GM18498 (cell line): ENCODE measurements at regions not wholly inside any gene's neighbourhood (a gene's known extent, or its start where the extent isn't known, plus 50 kb on each side); places are given as distances from the start of the nearest gene placed in this dataset.

Source experiments
- ATAC-seq: cut with Tn5 transposase; IDR thresholded peaks from one replicate; pipeline ENCODE4 v1.9.1; 2021; ENCODE audit warnings: mild to moderate bottlenecking, moderate library complexity; ENCODE audit not compliant: unreplicated experiment

GRCh38 chr21:16011719-16012118, 281.9 kb downstream of the USP25 start:
- no peak for ATAC-seq

GRCh38 chr21:16013570-16013969, 283.8 kb downstream of the USP25 start:
- no peak for ATAC-seq

GRCh38 chr21:16020878-16021277, 291.1 kb downstream of the USP25 start:
- ATAC-seq, result no peak

- ATAC-seq, result no peak
Observed at GRCh38 chr21:16022116-16022515, 292.3 kb downstream of the USP25 start.

GRCh38 chr21:16022921-16023320, 293.1 kb downstream of the USP25 start:
- no peak for ATAC-seq

GRCh38 chr21:16028142-16028541, 298.4 kb downstream of the USP25 start:
- ATAC-seq, result no peak

GRCh38 chr21:16028941-16029464, 299.2 kb downstream of the USP25 start:
- ATAC-seq, result no peak

- no peak for ATAC-seq
Observed at GRCh38 chr21:16033193-16033592, 303.4 kb downstream of the USP25 start.

- ATAC-seq, result no peak
Observed at GRCh38 chr21:16034446-16035190, 304.8 kb downstream of the USP25 start.

- no peak for ATAC-seq
Observed at GRCh38 chr21:16037421-16037955, 307.7 kb downstream of the USP25 start.

- no peak for ATAC-seq
Observed at GRCh38 chr21:16040601-16041000, 310.8 kb downstream of the USP25 start.

GRCh38 chr21:16044676-16045075, 314.9 kb downstream of the USP25 start:
- ATAC-seq, result no peak

GRCh38 chr21:16046656-16047330, 317.0 kb downstream of the USP25 start:
- ATAC-seq, result no peak

- no peak for ATAC-seq
Observed at GRCh38 chr21:16047904-16048303, 318.1 kb downstream of the USP25 start.

- ATAC-seq, result no peak
Observed at GRCh38 chr21:16055014-16055413, 325.2 kb downstream of the USP25 start.

GRCh38 chr21:16058896-16059295, 329.1 kb downstream of the USP25 start:
- no peak for ATAC-seq

- no peak for ATAC-seq
Observed at GRCh38 chr21:16059981-16060380, 330.2 kb downstream of the USP25 start.

GRCh38 chr21:16061194-16061593, 331.4 kb downstream of the USP25 start:
- ATAC-seq, result no peak

- ATAC-seq, result no peak
Observed at GRCh38 chr21:16069178-16070112, 339.7 kb downstream of the USP25 start.

GRCh38 chr21:16070207-16070651, 340.4 kb downstream of the USP25 start:
- no peak for ATAC-seq

GRCh38 chr21:16071092-16071491, 341.3 kb downstream of the USP25 start:
- no peak for ATAC-seq
